ENCODE measurements at regions not wholly inside any gene's neighbourhood (a gene's known extent, or its start where the extent isn't known, plus 50 kb on each side); places are given as distances from the start of the nearest gene placed in this dataset.

DNA sequence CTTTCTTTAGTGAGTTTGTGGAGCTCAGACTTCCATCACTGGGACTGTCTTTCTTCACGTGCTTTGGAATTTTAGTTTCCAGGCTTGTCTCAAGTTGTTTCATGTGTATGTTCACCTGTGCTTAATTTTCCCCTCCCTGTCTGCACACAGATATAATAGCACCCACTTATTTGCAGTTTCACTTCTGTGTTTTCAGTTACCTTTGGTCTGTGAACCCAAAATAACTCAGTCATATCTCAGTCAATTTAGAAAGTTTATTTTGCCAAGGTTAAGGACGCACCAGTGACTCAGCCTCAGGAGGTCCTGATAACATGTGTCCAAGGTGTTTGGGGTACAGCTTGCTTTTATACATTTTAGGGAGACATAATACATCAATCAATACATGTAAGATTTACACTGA lies 330.4 kb downstream of the ICE1 start:
- TF ChIP-seq, protein P1, sequence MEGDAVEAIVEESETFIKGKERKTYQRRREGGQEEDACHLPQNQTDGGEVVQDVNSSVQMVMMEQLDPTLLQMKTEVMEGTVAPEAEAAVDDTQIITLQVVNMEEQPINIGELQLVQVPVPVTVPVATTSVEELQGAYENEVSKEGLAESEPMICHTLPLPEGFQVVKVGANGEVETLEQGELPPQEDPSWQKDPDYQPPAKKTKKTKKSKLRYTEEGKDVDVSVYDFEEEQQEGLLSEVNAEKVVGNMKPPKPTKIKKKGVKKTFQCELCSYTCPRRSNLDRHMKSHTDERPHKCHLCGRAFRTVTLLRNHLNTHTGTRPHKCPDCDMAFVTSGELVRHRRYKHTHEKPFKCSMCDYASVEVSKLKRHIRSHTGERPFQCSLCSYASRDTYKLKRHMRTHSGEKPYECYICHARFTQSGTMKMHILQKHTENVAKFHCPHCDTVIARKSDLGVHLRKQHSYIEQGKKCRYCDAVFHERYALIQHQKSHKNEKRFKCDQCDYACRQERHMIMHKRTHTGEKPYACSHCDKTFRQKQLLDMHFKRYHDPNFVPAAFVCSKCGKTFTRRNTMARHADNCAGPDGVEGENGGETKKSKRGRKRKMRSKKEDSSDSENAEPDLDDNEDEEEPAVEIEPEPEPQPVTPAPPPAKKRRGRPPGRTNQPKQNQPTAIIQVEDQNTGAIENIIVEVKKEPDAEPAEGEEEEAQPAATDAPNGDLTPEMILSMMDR (IDR thresholded peaks at IDR 0.05; ENCODE audit: insufficient read depth, low read length, poor library complexity, severe bottlenecking): no peak
- DNase-seq (ENCODE audit: low read depth): no peak

GRCh38 chr5:5751987-5752386 lies 329.5 kb downstream of the ICE1 start:
- no peak for DNase-seq (ENCODE audit: low read depth)
- Histone ChIP-seq H3K4me3 (ENCODE audit: low read depth, low read length) (no peak overlapping the region), H3K27me3 (ENCODE audit: control insufficient read depth, insufficient read depth, low read length) (no peaks in the 10 kb centered on the region), H3K36me3 (ENCODE audit: control insufficient read depth, insufficient read depth, low read length) (no peaks in the 10 kb centered on the region)
- TF ChIP-seq, protein P1 (IDR thresholded peaks at IDR 0.05; ENCODE audit: insufficient read depth, low read length, poor library complexity, severe bottlenecking): no peak

More for the DNA sequence above, 330.4 kb downstream of the ICE1 start:
- Histone ChIP-seq H3K36me3 (ENCODE audit: control insufficient read depth, insufficient read depth, low read length) (no peaks in the 10 kb centered on the region), H3K27me3 (ENCODE audit: control insufficient read depth, insufficient read depth, low read length) (no peaks in the 10 kb centered on the region), H3K4me3 (ENCODE audit: low read depth, low read length) (no peak overlapping the region)

- no peak overlapping the region for H3K4me3 ChIP-seq (ENCODE audit: low read depth, low read length)
- H3K36me3 ChIP-seq (ENCODE audit: control insufficient read depth, insufficient read depth, low read length): no peaks in the 10 kb centered on the region
- H3K27me3 ChIP-seq (ENCODE audit: control insufficient read depth, insufficient read depth, low read length): no peaks in the 10 kb centered on the region
- TF ChIP-seq, protein P1 (IDR thresholded peaks at IDR 0.05; ENCODE audit: insufficient read depth, low read length, poor library complexity, severe bottlenecking): no peak
- DNase-seq (ENCODE audit: low read depth): no peak
Observed at GRCh38 chr5:5751498-5751897, 329.0 kb downstream of the ICE1 start.

DNA sequence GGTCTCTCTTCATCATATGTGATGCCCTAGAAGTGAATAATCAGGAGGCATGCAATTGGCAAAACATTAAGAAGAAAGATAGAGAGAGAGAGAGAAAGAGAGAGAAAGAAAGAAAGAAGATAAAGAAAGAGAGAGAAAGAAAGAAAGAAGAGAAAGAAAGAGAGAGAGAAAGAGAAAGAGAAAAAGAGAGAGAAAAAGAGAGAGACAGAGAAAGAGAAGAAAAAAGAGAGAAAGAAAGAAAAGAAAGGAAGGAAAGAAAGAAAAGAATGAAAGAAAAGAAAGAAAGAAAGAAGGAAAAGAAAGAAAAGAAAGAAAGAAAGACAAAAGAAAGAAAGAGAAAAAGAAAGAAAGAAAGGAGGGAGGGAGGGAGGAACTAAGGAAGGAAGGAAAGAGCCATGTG lies 318.9 kb downstream of the ICE1 start:
- no peaks in the 10 kb centered on the region for H3K36me3 ChIP-seq (ENCODE audit: control insufficient read depth, insufficient read depth, low read length)
- H3K4me3 ChIP-seq (ENCODE audit: low read depth, low read length): no peak overlapping the region
- no peaks in the 10 kb centered on the region for H3K27me3 ChIP-seq (ENCODE audit: control insufficient read depth, insufficient read depth, low read length)
- no peak for DNase-seq (ENCODE audit: low read depth)
- TF ChIP-seq, protein P1 (IDR thresholded peaks at IDR 0.05; ENCODE audit: insufficient read depth, low read length, poor library complexity, severe bottlenecking): no peak

GRCh38 chr5:5739490-5739945 lies 317.0 kb downstream of the ICE1 start:
- TF ChIP-seq, protein P1 (IDR thresholded peaks at IDR 0.05; ENCODE audit: insufficient read depth, low read length, poor library complexity, severe bottlenecking): no peak
- Histone ChIP-seq H3K36me3 (ENCODE audit: control insufficient read depth, insufficient read depth, low read length) (no peaks in the 10 kb centered on the region), H3K27me3 (ENCODE audit: control insufficient read depth, insufficient read depth, low read length) (no peaks in the 10 kb centered on the region), H3K4me3 (ENCODE audit: low read depth, low read length) (no peak overlapping the region)
- DNase-seq (ENCODE audit: low read depth): no peak

DNA sequence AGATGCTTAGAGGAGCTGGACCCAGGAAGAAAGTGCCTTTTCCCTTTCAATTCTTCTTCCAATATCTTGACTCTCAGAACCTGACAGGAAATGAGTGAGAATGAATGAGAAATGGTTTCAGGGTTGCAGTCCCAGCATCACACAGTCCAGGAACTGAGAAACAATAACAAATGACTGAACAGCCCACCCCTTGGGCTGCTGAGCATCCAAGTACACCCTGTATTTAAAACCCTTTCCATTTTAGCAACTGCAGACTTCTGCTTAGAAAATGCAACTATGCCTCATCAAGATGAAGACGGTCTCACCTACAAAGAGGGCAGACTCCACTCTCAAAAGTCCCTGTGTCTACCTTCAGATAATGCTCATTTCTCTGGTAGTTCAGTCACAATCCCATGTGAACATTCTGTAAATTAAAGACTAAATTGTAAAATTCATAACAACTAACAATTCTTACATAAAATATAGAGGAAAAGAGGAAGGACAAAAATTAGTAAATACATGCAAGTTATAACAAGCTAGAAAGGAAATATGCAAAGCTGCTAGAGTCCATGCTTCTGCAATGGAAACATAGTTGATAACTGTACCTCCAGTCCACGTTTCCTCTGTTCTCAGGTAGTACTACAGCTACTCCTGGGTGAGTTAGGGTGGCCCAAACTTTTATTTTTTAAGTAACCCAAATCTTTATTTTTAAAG lies 316.5 kb downstream of the ICE1 start:
- Histone ChIP-seq H3K36me3 (ENCODE audit: control insufficient read depth, insufficient read depth, low read length) (no peaks in the 10 kb centered on the region), H3K27me3 (ENCODE audit: control insufficient read depth, insufficient read depth, low read length) (no peaks in the 10 kb centered on the region), H3K4me3 (ENCODE audit: low read depth, low read length) (no peak overlapping the region)
- no peak for DNase-seq (ENCODE audit: low read depth)
- TF ChIP-seq, protein P1 (IDR thresholded peaks at IDR 0.05; ENCODE audit: insufficient read depth, low read length, poor library complexity, severe bottlenecking): no peak
